ENCODE measurements at regions not wholly inside any gene's neighbourhood (a gene's known extent, or its start where the extent isn't known, plus 50 kb on each side); places are given as distances from the start of the nearest gene placed in this dataset.

- Histone ChIP-seq H3K9me3 (ENCODE audit: control insufficient read depth, low read depth, low read length) (no peaks in the 10 kb centered on the region), H2AFZ (ENCODE audit: control insufficient read depth, low read length) (no peak overlapping the region), H3K27me3 (ENCODE audit: control insufficient read depth, extremely low read depth, insufficient read depth, low read length) (peaks cover 5% of the 10 kb centered on the region), H3K27ac (ENCODE audit: control insufficient read depth, insufficient read depth, low read length) (no peak overlapping the region), H3K9ac (ENCODE audit: control insufficient read depth, extremely low read depth, insufficient read depth, low read length) (no peak overlapping the region), H3K9me1 (ENCODE audit: control insufficient read depth, extremely low read depth, insufficient read depth, low read length) (no peaks in the 10 kb centered on the region), H3K4me2 (ENCODE audit: control insufficient read depth, extremely low read depth, insufficient read depth, low read depth, low read length) (no peak overlapping the region), H3K4me3 (ENCODE audit: control insufficient read depth in 2 of 3, extremely low read depth in 1 of 3, insufficient read depth in 2 of 3, low read depth in 1 of 3, low read length in 3 of 3) (no peak overlapping the region), H3K4me1 (ENCODE audit: control insufficient read depth, extremely low read depth, insufficient read depth, low read length) (peaks cover 11% of the 10 kb centered on the region), H4K20me1 (ENCODE audit: control insufficient read depth, extremely low read depth, insufficient read depth, low read length) (no peaks in the 10 kb centered on the region), H3K79me2 (ENCODE audit: control insufficient read depth, insufficient read depth, low read length) (no peaks in the 10 kb centered on the region), H3K36me3 (ENCODE audit: control insufficient read depth in 2 of 2, extremely low read depth in 1 of 2, insufficient read depth in 2 of 2, low read length in 2 of 2) (no peaks in the 10 kb centered on the region)
- dilution Hi-C loops (cut with MboI; ENCODE audit: extremely low pct_ligation_motif_present, low sequenced_read_pairs) = no loop called here
- DNase-seq (ENCODE audit: low read depth, low spot score) = no peak
- TF ChIP-seq CTCF (optimal IDR thresholded peaks at IDR 0.05 in 1 of 3, IDR thresholded peaks at IDR 0.05 in 1 of 3, conservative IDR thresholded peaks at IDR 0.05 in 1 of 3; ENCODE audit: extremely low read depth in 1 of 3, insufficient read depth in 2 of 3, low read length in 3 of 3) (no peak), EZH2 (IDR thresholded peaks at IDR 0.05; ENCODE audit: low read length) (no peak)
- FAIRE-seq = no peak
Measured at GRCh38 chr18:10371165-10371564, 83.3 kb upstream of the APCDD1 start.

- no peaks in the 10 kb centered on the region for H3K27me3 ChIP-seq (ENCODE audit: control insufficient read depth, extremely low read depth, insufficient read depth, low read length)
- H3K27ac ChIP-seq (ENCODE audit: control insufficient read depth, insufficient read depth, low read length) = no peak overlapping the region
- DNase-seq (ENCODE audit: low read depth, low spot score) (no peak), FAIRE-seq (no peak)
- dilution Hi-C loops (cut with MboI; ENCODE audit: extremely low pct_ligation_motif_present, low sequenced_read_pairs) = no loop called here
- H3K4me2 ChIP-seq (ENCODE audit: control insufficient read depth, extremely low read depth, insufficient read depth, low read depth, low read length) = peak overlapping the region; percentile 75
- no peaks in the 10 kb centered on the region for H3K9me3 ChIP-seq (ENCODE audit: control insufficient read depth, low read depth, low read length)
- H3K4me3 ChIP-seq (ENCODE audit: control insufficient read depth in 2 of 3, extremely low read depth in 1 of 3, insufficient read depth in 2 of 3, low read depth in 1 of 3, low read length in 3 of 3) = peak overlapping the region in 1 of 3 experiments; percentile 36
- no peaks in the 10 kb centered on the region for H3K79me2 ChIP-seq (ENCODE audit: control insufficient read depth, insufficient read depth, low read length)
- peaks cover 16% of the 10 kb centered on the region for H3K4me1 ChIP-seq (ENCODE audit: control insufficient read depth, extremely low read depth, insufficient read depth, low read length)
- H3K9me1 ChIP-seq (ENCODE audit: control insufficient read depth, extremely low read depth, insufficient read depth, low read length) = no peaks in the 10 kb centered on the region
- no peaks in the 10 kb centered on the region for H4K20me1 ChIP-seq (ENCODE audit: control insufficient read depth, extremely low read depth, insufficient read depth, low read length)
- no peaks in the 10 kb centered on the region for H3K36me3 ChIP-seq (ENCODE audit: control insufficient read depth in 2 of 2, extremely low read depth in 1 of 2, insufficient read depth in 2 of 2, low read length in 2 of 2)
- no peak overlapping the region for H3K9ac ChIP-seq (ENCODE audit: control insufficient read depth, extremely low read depth, insufficient read depth, low read length)
- no peak for TF ChIP-seq EZH2 (IDR thresholded peaks at IDR 0.05; ENCODE audit: low read length)
- no peak for TF ChIP-seq CTCF (optimal IDR thresholded peaks at IDR 0.05 in 1 of 3, IDR thresholded peaks at IDR 0.05 in 1 of 3, conservative IDR thresholded peaks at IDR 0.05 in 1 of 3; ENCODE audit: extremely low read depth in 1 of 3, insufficient read depth in 2 of 3, low read length in 3 of 3)
- peak overlapping the region; percentile 83 for H2AFZ ChIP-seq (ENCODE audit: control insufficient read depth, low read length)
Measured at GRCh38 chr18:10374195-10374594, 80.2 kb upstream of the APCDD1 start.

Data from keratinocyte (primary cell).